IPS-15b (cell line): ENCODE measurements at regions not wholly inside any gene's neighbourhood (a gene's known extent, or its start where the extent isn't known, plus 50 kb on each side); places are given as distances from the start of the nearest gene placed in this dataset.

Source experiments
- H3K27me3 ChIP-seq: one replicate; pipeline ENCODE4 v1.6.1; 2013; ENCODE audit warnings: low read length; ENCODE audit not compliant: control insufficient read depth, insufficient read depth
- H3K36me3 ChIP-seq: one replicate; pipeline ENCODE4 v1.6.1; 2013; ENCODE audit warnings: low read length; ENCODE audit not compliant: control insufficient read depth, insufficient read depth
- H3K4me1 ChIP-seq: one replicate; pipeline ENCODE4 v1.6.1; 2013; ENCODE audit warnings: mild to moderate bottlenecking, low read length; ENCODE audit not compliant: control insufficient read depth, insufficient read depth
- H3K4me3 ChIP-seq: one replicate; pipeline ENCODE4 v1.5.1; 2013; ENCODE audit warnings: low read depth, low read length
- H3K9ac ChIP-seq: one replicate; pipeline ENCODE4 v1.6.1; 2013; ENCODE audit warnings: low read depth, mild to moderate bottlenecking, low read length
- H3K9me3 ChIP-seq: one replicate; pipeline ENCODE4 v1.6.1; 2013; ENCODE audit warnings: mild to moderate bottlenecking, low read length; ENCODE audit not compliant: control insufficient read depth, insufficient read depth

DNA sequence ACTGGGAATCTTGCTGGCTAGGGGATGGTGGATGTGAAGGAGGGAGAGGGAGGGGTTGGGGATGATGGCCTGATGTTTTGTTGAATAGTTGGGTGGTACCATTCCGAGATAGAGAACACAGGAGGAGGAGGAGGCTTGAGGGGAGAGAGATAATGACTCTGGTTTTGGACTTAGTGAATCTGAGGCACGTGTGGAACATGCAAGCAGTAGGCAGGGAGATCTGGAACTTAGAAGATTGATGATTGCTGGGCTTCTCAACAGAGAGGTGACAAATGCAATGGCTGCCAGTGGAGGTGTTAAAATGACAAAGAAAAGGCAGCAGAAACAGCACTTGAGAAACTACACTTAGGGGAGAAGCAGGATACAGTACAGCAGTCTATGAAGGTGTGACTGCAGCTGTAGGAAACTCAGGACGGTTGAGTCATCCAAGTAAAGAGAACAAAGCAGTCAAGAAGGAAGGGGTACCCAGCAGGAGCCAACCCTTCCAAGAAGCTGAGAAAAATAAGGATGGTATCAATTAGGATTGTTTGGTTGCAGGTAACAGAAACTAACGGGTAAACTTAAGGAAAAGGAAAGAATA is 186.8 kb upstream of the FOXN2 start:
- Histone ChIP-seq H3K36me3 (no peaks in the 10 kb centered on the region), H3K27me3 (peaks cover 2% of the 10 kb centered on the region), H3K9me3 (no peaks in the 10 kb centered on the region), H3K9ac (no peak overlapping the region), H3K4me1 (no peaks in the 10 kb centered on the region), H3K4me3 (no peak overlapping the region)

DNA sequence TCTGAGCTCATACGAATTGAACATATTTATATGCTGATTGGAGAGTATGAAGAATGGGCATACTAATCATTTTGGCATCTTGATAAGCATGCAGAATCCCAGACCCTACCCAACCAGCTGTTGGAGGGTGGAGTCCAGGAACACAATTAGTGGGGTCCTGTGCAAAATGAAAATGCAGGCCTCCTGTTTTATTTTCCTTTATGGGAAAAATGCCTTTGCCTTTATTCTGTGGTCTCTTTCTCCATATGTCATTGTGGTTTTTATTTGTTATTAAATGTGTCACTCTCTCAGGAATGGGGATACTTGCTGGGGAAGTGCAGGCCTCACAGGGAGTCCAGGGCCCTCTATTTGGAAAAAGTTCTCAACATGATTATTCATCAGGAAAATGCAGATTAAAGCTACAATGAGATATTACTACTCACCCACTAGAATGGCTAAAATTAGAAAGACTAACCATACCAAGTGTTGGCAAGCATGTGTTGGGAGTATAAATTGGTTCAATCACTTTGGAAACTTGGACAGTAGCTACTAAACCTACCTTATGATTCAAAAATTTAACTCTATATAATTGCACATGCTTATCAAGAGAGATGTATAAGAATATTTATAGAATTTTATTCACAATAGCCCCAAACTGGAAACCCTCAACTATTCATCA is 185.1 kb upstream of the FOXN2 start:
- Histone ChIP-seq H3K4me1 (no peaks in the 10 kb centered on the region), H3K4me3 (no peak overlapping the region), H3K9ac (no peak overlapping the region), H3K9me3 (no peaks in the 10 kb centered on the region), H3K36me3 (no peaks in the 10 kb centered on the region), H3K27me3 (peaks cover 2% of the 10 kb centered on the region)

DNA sequence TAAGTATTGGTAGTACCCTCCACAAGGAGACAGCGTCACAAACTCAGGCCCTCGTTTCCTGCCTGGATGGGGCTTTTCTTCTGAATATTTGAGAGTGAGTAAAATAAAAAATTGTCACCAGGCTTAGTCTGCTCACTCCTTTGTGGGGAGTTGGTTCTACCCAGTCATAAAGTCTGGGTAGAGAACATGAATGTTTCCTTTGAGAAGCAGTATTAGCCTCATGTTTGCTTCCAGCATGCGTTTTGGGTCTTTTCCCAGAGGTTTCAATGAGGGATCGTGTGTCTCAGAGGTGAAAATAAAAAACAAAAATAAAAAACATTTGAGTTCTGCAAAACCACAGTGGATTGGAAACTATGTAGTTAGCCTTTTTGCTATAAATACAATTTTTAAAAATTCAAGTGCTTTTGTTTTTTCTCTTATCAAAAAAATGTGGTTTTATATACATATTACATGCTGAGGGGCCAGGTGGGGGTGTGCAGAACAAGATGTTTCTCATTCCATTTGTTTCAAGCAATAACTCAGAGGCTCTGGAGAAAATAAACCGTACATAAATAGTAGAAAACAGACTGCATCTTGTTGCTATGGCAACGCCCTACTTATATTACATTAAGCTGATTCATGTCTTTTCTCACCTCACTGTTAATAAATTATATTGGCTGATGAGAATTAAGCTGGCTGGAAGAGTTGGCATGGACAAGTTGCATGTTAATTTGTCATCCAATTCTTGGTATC is 182.8 kb upstream of the FOXN2 start:
- no peak overlapping the region for H3K4me3 ChIP-seq
- H3K9ac ChIP-seq: no peak overlapping the region
- H3K36me3 ChIP-seq: no peaks in the 10 kb centered on the region
- peaks cover 2% of the 10 kb centered on the region for H3K27me3 ChIP-seq
- H3K9me3 ChIP-seq: no peaks in the 10 kb centered on the region
- H3K4me1 ChIP-seq: no peaks in the 10 kb centered on the region

DNA sequence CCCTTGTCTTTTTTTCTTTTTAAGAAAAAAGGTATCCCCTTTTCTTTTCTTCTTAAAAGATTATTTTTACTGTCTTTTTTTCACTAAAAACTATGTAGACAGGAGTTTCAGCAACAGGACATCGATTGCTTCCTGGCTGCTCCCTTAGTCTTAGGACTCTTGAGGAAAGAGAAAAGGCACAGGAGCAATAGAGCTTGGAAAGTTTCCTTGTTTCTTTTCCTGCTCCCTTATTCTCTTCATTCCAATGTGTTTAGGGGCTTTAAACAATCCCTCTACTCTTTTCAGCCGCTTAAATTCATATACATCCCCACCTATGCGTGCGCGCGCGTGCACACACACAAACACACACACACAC is 182.2 kb upstream of the FOXN2 start:
- Histone ChIP-seq H3K4me1 (no peaks in the 10 kb centered on the region), H3K4me3 (no peak overlapping the region), H3K36me3 (no peaks in the 10 kb centered on the region), H3K9me3 (no peaks in the 10 kb centered on the region), H3K27me3 (peaks cover 1% of the 10 kb centered on the region), H3K9ac (no peak overlapping the region)

DNA sequence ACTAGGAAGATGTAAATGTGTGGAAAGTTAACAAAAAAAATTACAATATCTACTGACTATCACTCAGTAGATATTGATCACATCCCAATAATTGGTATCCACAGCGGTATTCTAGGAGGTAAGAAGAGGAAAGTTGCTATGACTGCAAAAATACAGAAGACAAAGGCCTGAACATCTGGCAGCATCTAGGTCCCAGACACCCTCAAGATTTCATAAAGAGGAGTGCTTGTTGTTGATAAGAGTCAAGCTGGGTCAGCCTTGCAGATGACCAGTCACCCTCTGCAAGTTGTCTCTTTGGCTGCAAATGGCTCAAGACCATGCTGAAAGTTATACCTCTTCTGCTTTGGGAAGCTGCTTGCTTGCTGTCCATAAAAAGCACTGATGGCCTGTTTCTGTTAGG is 179.8 kb upstream of the FOXN2 start:
- Histone ChIP-seq H3K4me1 (no peaks in the 10 kb centered on the region), H3K9ac (no peak overlapping the region), H3K4me3 (no peak overlapping the region), H3K9me3 (no peaks in the 10 kb centered on the region), H3K36me3 (no peaks in the 10 kb centered on the region), H3K27me3 (no peaks in the 10 kb centered on the region)

DNA sequence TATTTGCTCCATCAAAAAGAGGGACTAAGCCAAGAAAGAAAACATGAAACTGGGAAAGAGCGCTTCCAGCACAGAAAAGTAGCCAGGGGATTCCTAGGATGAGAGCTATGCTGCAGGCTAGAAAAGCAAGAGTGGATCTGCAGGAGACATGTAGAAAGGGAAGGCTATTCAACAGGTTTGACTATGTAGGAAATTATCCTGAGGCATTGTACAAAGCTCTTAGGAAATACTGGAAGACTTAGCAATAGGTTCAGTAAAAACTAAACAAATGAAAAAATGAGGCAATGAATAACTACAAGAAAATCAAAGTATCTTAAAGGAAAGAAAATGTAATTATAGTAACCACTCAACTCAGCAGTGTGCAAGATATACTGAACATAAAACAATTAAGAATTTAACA is 178.7 kb upstream of the FOXN2 start:
- Histone ChIP-seq H3K4me1 (no peaks in the 10 kb centered on the region), H3K27me3 (no peaks in the 10 kb centered on the region), H3K4me3 (no peak overlapping the region), H3K9me3 (no peaks in the 10 kb centered on the region), H3K9ac (no peak overlapping the region), H3K36me3 (no peaks in the 10 kb centered on the region)

DNA sequence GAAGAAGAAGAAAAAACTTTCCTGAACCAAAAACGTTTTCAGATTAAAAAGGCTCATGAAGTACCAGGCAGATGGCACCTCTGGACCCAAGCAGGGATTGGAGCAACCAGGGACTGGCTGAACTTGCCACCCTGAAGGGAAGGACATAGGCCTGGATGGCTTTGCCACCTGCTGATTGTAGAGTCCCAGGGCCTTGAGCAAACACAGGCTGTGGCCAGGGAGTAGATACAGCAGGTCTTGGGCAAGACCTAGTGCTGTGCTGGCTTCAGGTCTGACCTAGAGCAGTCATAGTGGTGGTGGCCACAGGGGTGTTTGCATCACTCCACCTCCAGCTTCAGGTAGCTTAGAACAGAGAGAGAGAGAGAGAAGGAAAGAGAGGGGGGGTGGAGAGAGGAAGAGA is 176.7 kb upstream of the FOXN2 start:
- no peaks in the 10 kb centered on the region for H3K27me3 ChIP-seq
- H3K36me3 ChIP-seq: no peaks in the 10 kb centered on the region
- H3K4me3 ChIP-seq: no peak overlapping the region
- no peaks in the 10 kb centered on the region for H3K9me3 ChIP-seq
- no peaks in the 10 kb centered on the region for H3K4me1 ChIP-seq
- no peak overlapping the region for H3K9ac ChIP-seq

DNA sequence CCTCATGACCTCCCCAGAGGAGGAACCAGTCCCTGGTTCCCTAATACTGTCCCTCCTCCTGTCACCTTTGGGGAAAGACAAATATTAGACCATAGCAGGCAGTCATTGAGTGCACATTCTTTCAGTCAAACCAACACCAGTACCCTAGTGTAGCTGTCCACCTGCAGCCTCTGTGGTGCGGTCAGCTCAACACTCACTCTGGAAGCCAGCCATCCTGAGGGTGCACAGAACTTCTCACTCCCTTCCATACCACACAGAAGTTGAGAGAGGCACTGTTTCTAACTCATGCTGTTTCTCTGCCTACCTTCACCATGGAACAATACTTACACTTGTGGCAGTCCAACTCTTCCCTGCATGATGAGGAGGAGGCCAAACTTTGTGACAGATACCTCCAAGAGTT is 175.6 kb upstream of the FOXN2 start:
- H3K36me3 ChIP-seq: no peaks in the 10 kb centered on the region
- H3K9ac ChIP-seq: no peak overlapping the region
- H3K4me3 ChIP-seq: no peak overlapping the region
- no peaks in the 10 kb centered on the region for H3K4me1 ChIP-seq
- H3K27me3 ChIP-seq: no peaks in the 10 kb centered on the region
- no peaks in the 10 kb centered on the region for H3K9me3 ChIP-seq

DNA sequence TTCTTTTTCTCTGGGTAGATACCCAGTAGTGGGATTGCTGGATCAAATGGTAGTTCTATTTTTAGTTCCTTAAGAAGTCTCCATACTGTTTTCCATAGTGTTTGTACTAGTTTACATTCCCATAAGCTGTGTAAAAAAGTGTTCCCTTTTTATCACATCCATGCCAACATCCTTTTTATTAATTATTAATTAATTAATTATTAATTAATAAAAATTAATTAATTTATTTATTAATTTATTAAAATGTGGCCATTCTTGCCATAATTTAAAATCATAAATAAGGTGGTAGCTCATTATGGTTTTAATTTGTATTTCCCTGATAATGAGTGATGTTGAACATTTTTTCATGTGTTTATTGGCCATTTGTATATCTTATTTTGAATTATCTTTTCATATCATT is 173.9 kb upstream of the FOXN2 start:
- no peaks in the 10 kb centered on the region for H3K9me3 ChIP-seq
- no peak overlapping the region for H3K9ac ChIP-seq
- no peaks in the 10 kb centered on the region for H3K4me1 ChIP-seq

DNA sequence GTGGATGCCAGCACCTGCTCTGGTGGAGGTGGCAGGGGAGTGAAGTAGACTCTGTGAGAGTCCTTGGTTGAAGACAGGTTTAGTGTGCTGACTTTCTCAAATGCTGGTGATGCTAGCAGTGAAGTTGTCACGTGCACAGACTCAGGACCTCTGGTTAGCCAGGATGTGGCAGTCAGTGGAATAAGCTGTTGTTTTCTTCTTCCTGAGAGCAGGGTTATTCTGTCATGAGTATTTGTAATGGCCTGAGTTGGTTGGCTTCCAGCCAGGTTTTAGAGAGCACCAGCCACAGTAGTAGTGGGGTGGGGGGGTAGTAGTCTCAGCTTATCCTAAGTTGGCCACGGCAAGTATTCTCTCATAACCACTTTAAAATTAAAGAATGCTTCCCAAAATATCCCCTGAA is 169.7 kb upstream of the FOXN2 start:
- Histone ChIP-seq H3K4me3 (no peak overlapping the region), H3K9ac (no peak overlapping the region), H3K27me3 (no peaks in the 10 kb centered on the region), H3K36me3 (no peaks in the 10 kb centered on the region), H3K4me1 (no peaks in the 10 kb centered on the region), H3K9me3 (no peaks in the 10 kb centered on the region)

More for the DNA sequence above, 173.9 kb upstream of the FOXN2 start:
- H3K27me3 ChIP-seq: no peaks in the 10 kb centered on the region
- no peak overlapping the region for H3K4me3 ChIP-seq
- no peaks in the 10 kb centered on the region for H3K36me3 ChIP-seq

DNA sequence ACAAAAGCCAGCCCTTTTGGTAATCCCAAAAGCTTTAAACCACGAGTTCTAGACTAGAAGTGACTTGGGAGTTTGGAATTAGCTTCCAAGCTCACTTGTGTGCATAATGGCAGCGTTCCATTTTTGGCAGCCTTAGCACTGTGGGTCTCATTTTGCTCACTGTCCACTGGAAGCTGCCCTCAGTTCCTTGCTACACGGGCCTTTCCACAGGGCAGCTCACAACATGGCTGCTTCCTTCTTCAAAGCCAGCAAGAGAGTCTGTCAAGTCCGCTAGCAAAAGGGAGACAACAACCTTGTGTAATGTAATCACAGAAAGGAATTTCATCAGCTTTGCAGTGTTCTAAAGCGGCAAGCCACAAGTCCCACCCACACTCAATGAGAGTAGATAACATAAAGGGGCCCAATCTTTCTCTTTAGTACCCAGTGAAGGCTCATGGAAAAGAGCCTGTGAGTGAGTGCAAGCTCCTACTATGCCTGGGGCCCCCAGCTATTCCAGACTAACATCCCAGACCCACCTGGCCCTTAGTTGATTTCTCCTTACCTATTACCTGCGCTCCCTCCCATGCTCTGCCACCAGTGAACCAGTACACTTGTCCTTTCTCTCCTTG is 168.5 kb upstream of the FOXN2 start:
- no peak overlapping the region for H3K4me3 ChIP-seq
- no peaks in the 10 kb centered on the region for H3K4me1 ChIP-seq
- no peaks in the 10 kb centered on the region for H3K9me3 ChIP-seq
- H3K9ac ChIP-seq: no peak overlapping the region
- no peaks in the 10 kb centered on the region for H3K36me3 ChIP-seq
- H3K27me3 ChIP-seq: no peaks in the 10 kb centered on the region

DNA sequence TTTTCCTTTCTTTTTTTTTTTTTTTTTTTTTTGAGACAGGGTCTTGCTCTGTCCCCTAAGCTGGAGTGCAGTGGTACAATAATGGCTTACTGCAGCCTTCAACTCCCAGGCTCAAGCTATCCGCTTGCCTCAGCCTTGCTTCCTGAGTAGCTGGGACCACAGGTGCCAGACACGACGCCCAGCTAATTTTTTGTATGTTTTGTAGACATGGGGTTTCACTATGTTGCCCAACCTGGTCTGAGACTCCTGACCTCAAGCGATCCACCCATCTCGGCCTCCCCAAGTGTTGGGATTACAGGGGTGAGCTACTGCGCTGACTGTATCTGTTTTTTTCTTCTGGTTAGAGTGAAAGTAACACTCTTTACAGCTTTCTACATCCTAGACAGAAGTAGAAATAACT is 167.9 kb upstream of the FOXN2 start:
- Histone ChIP-seq H3K9ac (no peak overlapping the region), H3K9me3 (no peaks in the 10 kb centered on the region), H3K27me3 (no peaks in the 10 kb centered on the region), H3K4me3 (no peak overlapping the region), H3K36me3 (no peaks in the 10 kb centered on the region), H3K4me1 (no peaks in the 10 kb centered on the region)
